PC-3 (cell line): ENCODE measurements at regions not wholly inside any gene's neighbourhood (a gene's known extent, or its start where the extent isn't known, plus 50 kb on each side); places are given as distances from the start of the nearest gene placed in this dataset.

ENCODE experiments used
- CTCF ChIP-seq: fragments of 300-600 bp; sonication (generic); conservative IDR thresholded peaks from 2 replicates; pipeline ENCODE4 v1.5.1; 2017; ENCODE audit warnings: antibody characterized with exemption, low read depth, mild to moderate bottlenecking, low read length
- EZH2 ChIP-seq: fragments of 300-600 bp; sonication (generic); IDR thresholded peaks from one replicate; pipeline ENCODE4 v1.6.1; 2017; ENCODE audit warnings: antibody characterized with exemption, mild to moderate bottlenecking, low read length; ENCODE audit not compliant: unreplicated experiment
- EZH2phosphoT487 ChIP-seq: fragments of 300-600 bp; sonication (generic); IDR thresholded peaks from 2 replicates; pipeline ENCODE4 v1.6.1; 2018; ENCODE audit warnings: mild to moderate bottlenecking, antibody characterized with exemption, low read length, borderline replicate concordance

GRCh38 chr10:44804661-44805060 lies 106.5 kb upstream of the TMEM72 start:
- TF ChIP-seq EZH2 = no peak
- TF ChIP-seq CTCF = no peak
- no peak for TF ChIP-seq EZH2phosphoT487
